ENCODE measurements at regions not wholly inside any gene's neighbourhood (a gene's known extent, or its start where the extent isn't known, plus 50 kb on each side); places are given as distances from the start of the nearest gene placed in this dataset.

DNA sequence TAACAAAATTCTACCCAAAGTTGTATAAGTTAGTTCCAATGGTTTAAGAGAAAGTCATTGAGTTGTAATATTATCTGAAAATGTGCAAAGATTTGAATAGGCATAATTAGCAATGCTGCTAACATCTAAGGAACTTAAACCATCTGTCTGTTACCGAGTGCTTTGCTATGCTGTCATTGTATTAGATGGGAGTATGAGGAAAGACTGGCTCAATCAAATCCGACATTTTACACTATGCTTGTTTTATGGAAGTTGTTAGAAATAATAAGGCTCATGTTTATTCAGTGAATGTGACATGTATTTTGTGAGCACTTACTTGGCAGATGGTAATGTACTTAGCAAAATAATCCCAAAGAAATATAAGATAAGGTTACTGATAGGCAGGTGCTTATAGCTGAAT lies 1715.1 kb downstream of the PCDH7 start:
- ChIA-PET POLR2A (ENCODE audit: low non-redundant PET) (no interaction called here), CTCF (no interaction called here)
- no peak overlapping the region for H3K27ac ChIP-seq (ENCODE audit: low read depth, low read length, poor library complexity, severe bottlenecking)
- no peaks in the 10 kb centered on the region for H3K36me3 ChIP-seq (ENCODE audit: insufficient read depth, low read length, poor library complexity, severe bottlenecking)
- DNase-seq (ENCODE audit: low spot score): no peak
- BruUV-seq (replicated peaks): no TSS peak
- TF ChIP-seq EZH2 (IDR thresholded peaks at IDR 0.05; ENCODE audit: borderline replicate concordance, low read depth, low read length, poor library complexity, severe bottlenecking): no peak
- TF ChIP-seq, protein P1, sequence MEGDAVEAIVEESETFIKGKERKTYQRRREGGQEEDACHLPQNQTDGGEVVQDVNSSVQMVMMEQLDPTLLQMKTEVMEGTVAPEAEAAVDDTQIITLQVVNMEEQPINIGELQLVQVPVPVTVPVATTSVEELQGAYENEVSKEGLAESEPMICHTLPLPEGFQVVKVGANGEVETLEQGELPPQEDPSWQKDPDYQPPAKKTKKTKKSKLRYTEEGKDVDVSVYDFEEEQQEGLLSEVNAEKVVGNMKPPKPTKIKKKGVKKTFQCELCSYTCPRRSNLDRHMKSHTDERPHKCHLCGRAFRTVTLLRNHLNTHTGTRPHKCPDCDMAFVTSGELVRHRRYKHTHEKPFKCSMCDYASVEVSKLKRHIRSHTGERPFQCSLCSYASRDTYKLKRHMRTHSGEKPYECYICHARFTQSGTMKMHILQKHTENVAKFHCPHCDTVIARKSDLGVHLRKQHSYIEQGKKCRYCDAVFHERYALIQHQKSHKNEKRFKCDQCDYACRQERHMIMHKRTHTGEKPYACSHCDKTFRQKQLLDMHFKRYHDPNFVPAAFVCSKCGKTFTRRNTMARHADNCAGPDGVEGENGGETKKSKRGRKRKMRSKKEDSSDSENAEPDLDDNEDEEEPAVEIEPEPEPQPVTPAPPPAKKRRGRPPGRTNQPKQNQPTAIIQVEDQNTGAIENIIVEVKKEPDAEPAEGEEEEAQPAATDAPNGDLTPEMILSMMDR (conservative IDR thresholded peaks at IDR 0.05; ENCODE audit: low read depth, low read length): no peak
- intact Hi-C loops (cut with micrococcal nuclease; ENCODE audit: unreplicated experiment): no loop called here
- no peak overlapping the region for H3K4me3 ChIP-seq (ENCODE audit: low read depth, low read length, poor library complexity, severe bottlenecking)
- no peaks in the 10 kb centered on the region for H3K4me1 ChIP-seq (ENCODE audit: insufficient read depth, low read length, poor library complexity, severe bottlenecking)
- no peaks in the 10 kb centered on the region for H3K27me3 ChIP-seq (replicated peaks; ENCODE audit: insufficient read depth, low read depth, low read length, poor library complexity)
- no peaks in the 10 kb centered on the region for H3K9me3 ChIP-seq (ENCODE audit: low read depth, low read length, poor library complexity, severe bottlenecking)

DNA sequence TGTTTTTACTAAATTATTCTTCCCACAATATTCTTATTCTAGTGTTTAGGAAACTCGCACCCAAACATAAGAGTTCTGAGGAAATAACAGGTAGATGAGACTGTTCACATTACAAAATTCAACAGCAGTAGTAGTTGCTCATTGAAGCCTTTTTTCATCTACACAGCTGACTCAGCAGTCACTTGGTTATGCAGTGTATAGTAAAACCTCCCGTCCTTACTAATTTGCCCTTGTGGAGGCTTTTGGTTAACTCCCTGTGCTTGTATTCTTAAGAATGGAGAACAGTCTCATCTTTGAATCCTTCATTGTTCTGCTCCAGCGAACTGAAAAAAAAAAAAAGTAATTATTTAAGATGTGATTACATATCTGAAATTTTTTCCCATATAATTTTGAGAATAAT lies 1716.6 kb downstream of the PCDH7 start:
- no peaks in the 10 kb centered on the region for H3K9me3 ChIP-seq (ENCODE audit: low read depth, low read length, poor library complexity, severe bottlenecking)
- TF ChIP-seq EZH2 (IDR thresholded peaks at IDR 0.05; ENCODE audit: borderline replicate concordance, low read depth, low read length, poor library complexity, severe bottlenecking): no peak
- TF ChIP-seq, protein P1 (conservative IDR thresholded peaks at IDR 0.05; ENCODE audit: low read depth, low read length): no peak
- CTCF ChIA-PET: no interaction called here
- no peaks in the 10 kb centered on the region for H3K27me3 ChIP-seq (replicated peaks; ENCODE audit: insufficient read depth, low read depth, low read length, poor library complexity)
- no peaks in the 10 kb centered on the region for H3K4me1 ChIP-seq (ENCODE audit: insufficient read depth, low read length, poor library complexity, severe bottlenecking)
- no peak for DNase-seq (ENCODE audit: low spot score)
- no peaks in the 10 kb centered on the region for H3K36me3 ChIP-seq (ENCODE audit: insufficient read depth, low read length, poor library complexity, severe bottlenecking)
- POLR2A ChIA-PET (ENCODE audit: low non-redundant PET): no interaction called here
- no peak overlapping the region for H3K4me3 ChIP-seq (ENCODE audit: low read depth, low read length, poor library complexity, severe bottlenecking)
- intact Hi-C loops (cut with micrococcal nuclease; ENCODE audit: unreplicated experiment): no loop called here
- BruUV-seq (replicated peaks): no TSS peak
- H3K27ac ChIP-seq (ENCODE audit: low read depth, low read length, poor library complexity, severe bottlenecking): no peak overlapping the region

DNA sequence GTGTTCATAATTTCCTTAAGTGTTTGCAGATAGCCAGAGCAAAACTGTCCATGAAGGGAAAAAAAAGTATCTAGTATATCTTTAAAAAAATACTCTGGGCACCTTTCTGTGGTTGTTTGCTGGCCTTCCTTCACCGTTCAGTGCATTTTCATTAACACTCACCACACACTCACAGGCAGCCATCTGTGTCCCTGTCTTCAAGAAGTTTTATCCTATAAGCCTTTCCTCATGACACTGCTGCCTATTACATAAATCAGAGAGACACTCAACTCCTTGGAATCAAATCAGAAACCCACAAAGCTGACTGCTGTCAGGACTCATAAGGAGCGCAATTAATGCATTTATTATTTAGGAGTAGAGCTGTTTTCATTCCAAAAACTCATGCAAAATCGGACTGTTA lies 1720.2 kb downstream of the PCDH7 start:
- TF ChIP-seq, protein P1 (conservative IDR thresholded peaks at IDR 0.05; ENCODE audit: low read depth, low read length): no peak
- TF ChIP-seq EZH2 (IDR thresholded peaks at IDR 0.05; ENCODE audit: borderline replicate concordance, low read depth, low read length, poor library complexity, severe bottlenecking): no peak
- intact Hi-C loops (cut with micrococcal nuclease; ENCODE audit: unreplicated experiment): no loop called here
- Histone ChIP-seq H3K27ac (ENCODE audit: low read depth, low read length, poor library complexity, severe bottlenecking) (no peak overlapping the region), H3K36me3 (ENCODE audit: insufficient read depth, low read length, poor library complexity, severe bottlenecking) (no peaks in the 10 kb centered on the region), H3K4me3 (ENCODE audit: low read depth, low read length, poor library complexity, severe bottlenecking) (no peak overlapping the region), H3K9me3 (ENCODE audit: low read depth, low read length, poor library complexity, severe bottlenecking) (no peaks in the 10 kb centered on the region), H3K4me1 (ENCODE audit: insufficient read depth, low read length, poor library complexity, severe bottlenecking) (no peaks in the 10 kb centered on the region), H3K27me3 (replicated peaks; ENCODE audit: insufficient read depth, low read depth, low read length, poor library complexity) (no peaks in the 10 kb centered on the region)
- no peak for DNase-seq (ENCODE audit: low spot score)
- CTCF ChIA-PET: interaction anchor here (0.5 kb wide), 1 partner anchor 25 kb away, joined by 3 read pairs; no protein-coding TSS in a partner anchor
- BruUV-seq (replicated peaks): no TSS peak
- POLR2A ChIA-PET (ENCODE audit: low non-redundant PET): no interaction called here
